NCI-H1436 treated with DMSO at 0.1 percent for 48 hours (cell line): ENCODE measurements at regions not wholly inside any gene's neighbourhood (a gene's known extent, or its start where the extent isn't known, plus 50 kb on each side); places are given as distances from the start of the nearest gene placed in this dataset.

Experiments used
- DNase-seq: peaks from one replicate; lab custom pipeline; 2025; lab: John Stamatoyannopoulos, UW

DNA sequence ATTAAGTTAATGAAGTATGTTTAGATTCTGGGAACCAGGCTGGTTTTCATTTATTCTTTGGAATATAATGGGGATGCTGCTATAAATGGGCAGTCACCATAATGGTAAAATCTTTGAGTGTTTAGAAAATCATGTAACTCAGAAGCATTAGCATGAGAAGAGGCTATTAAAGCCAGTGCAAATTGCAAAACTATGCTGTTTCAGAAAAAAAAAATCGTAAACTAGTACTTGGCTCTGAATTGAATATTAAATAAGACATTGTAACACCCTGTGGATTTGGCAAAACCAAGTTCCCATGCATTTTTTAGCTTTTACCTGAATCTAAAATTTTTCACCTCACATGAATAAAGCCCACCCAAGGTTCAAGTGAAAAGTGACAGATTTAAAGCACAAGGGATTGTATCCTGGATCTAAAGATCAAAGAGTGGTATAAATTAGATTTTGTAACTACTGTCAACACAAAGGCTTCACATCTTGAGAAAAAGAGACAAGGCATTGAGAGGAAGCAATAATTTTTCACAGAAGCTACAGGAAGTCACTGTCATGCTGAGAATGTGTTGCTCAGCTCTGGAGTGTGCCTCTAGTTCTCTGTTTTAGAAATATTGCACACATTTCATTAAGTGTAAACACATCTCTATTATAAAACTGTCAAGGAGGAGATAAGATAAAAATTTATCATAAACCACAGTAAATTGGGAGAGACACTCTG is 142.2 kb downstream of the ABCA8 start:
- no peak for DNase-seq

DNA sequence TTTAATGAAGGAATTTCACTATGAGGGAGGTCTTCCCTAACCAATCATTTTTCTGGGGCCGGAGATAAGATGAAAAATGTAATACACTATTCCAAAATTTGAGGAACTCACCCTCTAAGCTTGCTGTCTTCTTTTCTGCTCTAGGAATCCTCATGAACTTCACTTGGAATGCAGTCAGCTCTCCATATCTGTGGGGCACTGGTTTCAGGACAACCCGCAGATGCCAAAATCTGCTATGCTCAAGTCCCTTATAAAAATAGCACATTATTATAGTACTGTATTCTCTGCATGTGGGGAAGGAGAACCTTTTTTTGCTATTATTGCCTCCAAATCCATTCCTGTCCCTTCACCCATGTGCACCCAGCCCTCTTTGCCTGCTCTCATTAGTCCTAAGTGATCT is 146.0 kb downstream of the ABCA8 start:
- no peak for DNase-seq

DNA sequence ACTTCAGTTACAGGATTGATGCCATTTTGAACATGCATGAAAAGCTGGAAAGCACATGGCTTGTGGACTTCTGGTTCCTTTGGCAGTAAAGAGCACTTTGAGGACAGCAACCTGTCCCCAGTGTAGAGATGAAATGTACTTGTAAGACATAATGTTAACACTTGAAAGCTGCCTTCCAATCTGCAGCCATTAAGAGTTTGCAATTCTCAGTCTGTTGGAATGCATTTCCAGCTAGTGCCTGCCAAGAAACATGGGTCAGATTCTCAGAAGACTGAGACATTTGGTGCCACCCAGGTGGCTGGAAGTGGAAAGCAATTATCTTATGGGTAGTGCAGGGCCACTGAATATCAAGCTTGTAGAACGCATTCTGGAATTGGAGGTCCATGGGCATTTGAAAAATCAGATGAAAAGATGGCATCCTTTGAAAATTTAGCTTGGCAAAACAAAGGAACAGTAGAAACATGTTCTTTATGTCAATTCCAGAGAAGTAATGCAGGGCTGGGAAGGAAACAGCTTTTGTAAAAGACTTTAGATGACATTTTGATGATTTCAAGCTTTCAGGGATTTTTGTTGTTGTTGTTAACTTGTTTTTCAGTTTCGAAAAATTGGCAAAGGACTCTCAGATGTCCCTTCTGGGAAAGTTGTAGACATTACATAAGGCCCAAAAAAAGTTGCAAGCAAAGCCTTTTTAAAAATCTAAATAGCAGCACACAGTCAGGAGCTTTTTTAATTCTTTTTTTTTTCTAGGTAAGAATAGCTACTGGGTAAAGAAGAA is 147.0 kb downstream of the ABCA8 start:
- no peak for DNase-seq

DNA sequence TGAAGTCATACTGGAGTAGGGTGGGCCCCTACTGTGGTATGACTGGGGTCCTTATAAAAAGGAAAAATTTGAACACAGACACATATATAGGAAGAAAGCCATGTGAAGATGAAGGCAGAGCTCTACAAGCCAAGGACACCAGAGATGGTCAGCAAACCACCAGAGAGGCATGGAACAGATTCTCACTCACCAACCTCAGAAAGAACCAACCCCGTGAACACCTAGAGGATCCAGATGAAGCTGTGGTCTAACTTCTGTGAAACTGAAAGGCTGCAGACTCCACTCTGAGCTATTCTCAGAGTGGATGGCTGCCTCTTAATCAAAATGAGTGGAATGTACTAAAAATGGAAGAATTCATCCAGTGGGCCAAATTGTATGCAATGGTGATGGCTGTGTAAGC is 149.6 kb downstream of the ABCA8 start:
- no peak for DNase-seq

DNA sequence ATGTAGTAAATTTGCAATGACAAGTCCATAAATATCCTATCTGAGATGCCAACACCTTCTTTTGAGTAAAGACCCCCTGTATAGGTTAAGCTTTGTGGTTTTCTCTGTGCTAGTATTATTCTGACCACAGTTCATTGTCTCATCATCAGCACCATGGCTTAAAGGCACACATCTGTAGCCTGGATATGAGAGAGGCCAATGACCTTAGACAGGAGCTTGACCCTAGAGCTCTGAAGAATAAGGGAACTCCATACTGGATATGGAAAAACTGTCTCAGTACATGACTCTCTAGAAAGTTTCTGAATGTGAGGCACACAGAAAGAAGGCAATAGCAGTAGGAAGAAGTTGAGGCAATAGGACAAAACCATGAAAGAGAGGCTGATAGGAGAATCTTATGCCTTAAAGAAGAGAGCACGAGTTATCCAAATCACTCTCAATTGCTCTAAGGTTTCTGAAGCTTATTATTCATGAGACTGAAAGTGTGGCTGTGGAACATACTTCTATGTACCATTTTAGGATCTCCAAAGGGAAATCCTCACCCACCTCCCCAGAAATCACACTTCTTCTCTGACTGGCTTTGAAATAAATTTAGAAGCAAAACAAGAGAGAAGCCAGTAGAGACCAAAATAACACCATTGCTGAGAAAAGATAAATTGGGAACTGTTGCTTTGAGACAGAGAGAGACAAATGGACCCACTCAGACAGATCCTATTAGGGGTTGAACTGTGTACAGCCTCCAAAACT is 150.2 kb downstream of the ABCA8 start:
- no peak for DNase-seq

DNA sequence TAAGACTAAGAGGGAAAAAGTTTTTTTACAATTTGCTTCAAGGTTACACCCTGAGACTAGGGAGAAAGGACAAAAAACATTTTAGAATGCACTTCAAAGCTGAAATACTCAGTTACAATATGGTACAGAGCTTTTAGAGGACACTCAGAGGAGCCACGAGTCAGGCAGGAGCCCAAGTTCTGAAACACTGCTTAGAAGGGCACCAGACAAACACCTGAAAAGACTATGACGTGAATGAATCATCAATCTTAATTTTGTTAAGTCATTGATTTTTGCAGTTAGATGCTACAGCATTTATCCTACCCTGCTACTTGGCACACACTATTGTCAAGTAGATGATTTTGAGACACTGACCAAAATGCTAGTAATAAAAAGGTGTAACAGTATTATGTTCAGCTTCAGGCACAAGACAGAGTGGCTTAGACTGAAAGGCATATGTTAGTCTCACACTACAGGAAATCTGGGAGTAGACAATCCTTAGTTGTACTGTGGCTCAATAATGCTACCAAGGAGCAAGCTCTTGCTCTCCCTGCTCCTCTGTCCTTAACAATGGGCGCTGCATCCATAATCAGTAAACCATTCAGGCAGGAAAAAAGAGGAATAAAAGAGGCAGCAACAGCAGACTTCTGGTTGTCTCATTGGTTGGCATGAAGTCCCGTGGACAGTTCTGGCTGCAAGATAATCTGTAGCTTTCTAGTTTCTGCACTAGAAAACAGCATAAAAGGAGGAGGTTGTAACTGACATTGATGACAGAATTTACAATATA is 151.8 kb downstream of the ABCA8 start:
- no peak for DNase-seq

DNA sequence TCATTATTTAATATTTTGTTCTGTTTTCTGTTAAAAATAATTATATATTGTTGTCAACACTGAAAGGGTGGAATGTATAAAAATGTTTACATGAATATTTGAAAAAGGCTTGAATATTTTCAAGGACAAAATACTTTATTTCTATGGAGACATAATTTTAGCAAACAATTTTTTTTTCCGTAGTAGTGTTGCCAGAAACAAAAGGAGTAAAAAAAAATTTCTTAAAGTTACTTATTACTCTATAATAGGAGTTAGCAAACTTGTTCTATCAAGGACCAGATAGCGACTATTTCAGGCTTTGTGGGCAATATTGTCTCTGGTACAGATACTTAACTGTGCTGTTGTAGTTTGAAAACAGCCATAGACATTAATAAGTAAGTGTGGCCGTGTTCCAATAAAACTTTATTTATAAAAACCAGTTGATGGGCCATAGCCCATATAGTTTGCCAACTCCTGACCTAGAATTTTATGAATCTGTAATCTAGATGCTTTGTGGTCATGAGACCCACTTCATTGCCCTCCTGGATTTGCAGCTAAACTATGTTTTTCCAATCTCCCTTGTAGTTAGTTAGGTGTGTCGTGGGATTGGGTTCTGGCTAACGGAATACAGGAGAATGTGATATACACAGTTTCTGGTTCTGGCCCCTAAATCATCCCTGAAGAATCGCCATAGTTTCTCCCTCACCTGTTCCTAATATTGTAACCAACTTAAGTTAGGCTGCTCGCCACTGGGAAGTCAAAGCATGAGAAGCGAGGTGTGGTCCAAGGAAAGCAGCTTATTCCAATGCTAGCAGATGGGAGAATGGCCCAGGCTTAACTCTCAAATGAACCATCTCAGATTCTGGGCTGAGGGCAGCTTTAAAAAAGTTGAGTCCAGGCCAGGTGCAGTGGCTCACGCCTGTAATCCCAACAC is 153.6 kb downstream of the ABCA8 start:
- no peak for DNase-seq

DNA sequence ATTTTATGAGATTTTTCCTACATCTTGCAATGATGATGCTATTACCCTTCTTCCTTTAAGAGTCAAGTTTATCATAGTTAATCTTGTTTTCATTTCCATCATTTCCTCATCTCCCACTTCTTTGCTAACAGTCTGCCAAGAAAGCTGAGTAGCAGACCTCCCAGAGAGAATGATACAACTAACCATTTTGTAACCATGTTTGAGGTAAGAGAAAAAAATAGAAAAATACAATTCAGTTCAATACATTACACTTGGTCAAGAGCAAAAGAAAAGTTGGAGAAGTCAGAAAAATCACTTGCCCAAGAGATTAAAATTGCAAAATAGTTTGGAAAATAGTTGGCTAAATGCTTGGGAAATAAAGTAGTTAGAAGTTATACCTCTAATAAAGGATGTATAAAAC is 154.4 kb downstream of the ABCA8 start:
- no peak for DNase-seq

DNA sequence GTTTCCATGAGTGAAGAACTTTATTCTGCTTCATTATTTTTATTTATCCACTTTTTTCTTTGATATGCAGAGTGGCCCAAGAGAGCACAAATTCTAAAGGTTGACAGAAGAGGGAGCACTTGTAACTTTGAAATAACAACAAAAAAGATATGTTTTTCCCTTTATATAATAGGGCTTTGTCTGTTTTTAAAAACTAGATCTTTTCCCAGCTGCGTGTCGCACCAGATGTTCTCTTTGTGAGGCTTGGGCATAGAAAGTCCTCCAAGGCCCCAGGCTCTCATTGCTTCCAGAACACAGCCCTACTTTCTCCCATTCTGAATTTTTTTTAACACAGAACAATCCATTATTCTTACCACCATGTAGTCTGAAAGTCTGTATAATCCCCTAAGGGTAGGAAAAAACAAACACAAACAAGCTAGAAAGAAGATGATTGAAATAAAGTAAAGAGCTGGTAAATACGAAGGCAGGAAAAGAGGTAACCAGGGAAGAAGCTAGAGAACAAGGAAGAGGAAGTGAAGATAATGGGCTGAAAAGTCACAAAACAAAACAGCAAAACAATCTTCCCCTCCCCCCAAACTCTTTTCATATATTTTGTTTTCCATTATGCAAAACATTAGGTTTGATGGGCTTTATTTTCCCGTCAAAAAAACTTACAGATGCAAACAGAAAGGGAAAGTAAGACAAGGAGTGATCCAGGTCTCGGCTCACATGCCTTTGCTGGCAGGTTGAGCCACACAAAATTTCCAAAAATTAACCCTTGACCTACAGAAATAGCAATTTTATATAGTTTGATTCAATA is 160.4 kb downstream of the ABCA8 start:
- DNase-seq, result no peak

DNA sequence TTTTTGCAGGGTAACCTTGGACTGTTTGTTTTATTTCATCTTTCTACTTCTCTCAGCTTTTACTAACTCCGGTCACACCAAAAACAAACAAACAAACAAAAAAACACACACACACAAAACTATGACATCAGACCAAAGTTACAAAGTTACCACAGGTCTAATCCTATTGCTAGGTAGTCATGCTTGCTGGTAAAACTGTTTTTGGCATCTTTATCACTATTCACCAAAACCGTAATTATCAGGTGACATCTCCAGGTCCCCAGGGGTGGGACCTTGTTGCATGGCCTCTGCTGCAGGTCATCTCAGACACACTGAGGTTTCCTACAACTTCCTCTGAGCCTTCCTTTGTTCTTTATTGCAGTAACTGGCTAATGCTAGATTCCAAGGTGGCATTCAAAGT is 162.3 kb downstream of the ABCA8 start:
- DNase-seq, result no peak

DNA sequence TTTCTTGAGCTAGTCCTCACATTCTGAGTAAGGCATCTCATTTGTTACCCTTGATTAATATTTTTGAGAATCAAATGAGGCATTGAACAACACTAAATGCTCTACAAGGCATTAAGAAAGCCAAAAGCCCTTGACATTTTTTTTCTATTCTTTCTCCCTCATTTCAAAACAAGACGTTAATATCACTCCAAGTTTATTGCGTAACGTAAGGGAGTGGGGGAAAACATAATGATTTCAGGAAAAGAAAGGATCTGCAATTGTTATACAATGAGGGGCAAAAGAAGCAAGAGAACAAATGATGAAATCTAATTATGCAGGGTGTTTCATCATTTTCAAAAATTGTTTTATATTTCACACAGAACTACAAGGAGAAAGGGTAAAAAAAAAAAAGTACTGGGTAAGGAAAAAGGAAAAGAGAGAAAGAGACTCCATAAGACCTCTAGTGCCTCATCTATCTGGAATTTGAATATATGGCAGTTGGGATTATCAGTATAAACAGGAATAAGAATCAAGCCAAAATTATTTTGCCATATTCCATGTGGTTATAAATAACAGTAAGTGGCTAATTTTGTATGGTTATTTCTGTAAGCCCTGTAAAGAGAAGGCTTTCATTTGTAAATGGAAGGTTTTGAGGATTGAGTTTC is 163.0 kb downstream of the ABCA8 start:
- DNase-seq, result no peak

DNA sequence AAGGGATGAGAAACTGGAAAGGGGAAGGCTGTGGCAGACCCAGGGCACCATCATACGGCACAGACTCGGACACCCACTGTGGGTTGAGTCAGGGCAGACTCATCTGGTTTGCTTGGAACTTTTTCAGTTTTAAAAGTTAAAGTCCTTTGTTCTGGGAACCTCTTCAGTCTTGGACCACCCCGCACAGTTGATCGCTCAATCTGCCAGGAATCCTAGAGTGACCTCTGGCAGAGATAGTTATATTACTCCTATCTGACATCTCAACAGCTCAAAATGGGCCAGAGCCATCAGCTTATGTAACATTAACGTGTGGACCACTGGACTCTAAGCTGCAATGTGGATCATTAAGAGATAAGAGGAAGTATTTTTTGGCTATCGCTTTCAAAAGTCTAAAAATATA is 164.3 kb downstream of the ABCA8 start:
- no peak for DNase-seq

DNA sequence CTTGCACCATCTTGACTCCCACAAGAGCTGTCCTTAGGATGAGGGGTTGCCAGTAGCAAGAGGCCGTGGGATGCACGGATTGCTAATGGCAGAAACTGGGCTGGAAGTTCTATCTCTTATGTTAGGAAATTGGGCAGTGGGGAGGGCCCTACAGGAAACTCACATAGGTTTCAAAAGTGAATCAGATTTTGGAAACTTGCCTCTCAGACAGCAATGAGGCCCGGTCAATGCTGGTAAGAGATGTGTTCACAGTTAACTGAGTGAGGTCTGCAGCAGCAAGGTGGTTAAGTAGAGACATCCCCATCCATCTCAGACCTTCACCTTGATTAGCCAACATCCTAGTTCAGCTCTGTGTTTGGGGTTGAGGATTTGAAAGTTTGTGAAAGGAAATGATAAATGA is 164.7 kb downstream of the ABCA8 start:
- no peak for DNase-seq

DNA sequence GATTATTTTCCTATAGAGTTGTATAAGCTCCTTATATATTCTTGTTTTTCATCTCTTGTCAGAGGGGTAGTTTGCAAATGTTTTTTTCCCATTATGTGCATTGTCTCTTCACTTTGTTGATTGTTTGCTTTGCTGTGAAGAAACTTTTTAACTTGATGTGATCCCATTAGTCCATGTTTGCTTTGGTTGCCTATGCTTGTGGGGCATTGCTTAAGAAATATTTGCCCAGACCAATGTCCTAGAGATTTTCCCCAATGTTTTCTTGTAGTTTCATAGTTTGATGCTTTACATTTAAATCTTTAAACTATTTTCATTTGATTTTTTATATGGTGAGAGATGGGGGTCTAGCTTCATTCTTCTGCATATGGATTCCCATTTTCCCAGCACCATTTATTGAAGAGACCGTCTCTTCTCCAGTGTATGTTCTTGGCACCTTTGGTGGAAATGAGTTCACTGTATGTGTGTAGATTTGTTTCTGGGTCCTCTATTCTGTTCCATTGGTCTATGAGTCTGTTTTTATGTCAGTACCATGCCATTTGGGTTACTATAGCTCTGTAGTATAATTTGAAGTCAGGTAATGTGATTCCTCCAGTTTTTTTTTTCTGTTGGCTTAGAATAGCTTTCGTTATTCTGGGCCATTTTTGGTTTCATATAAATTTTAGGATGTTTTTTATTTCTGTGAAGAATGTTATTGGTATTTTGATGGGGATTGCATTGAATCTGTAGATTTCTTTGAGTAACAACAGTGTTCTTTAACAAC is 165.8 kb downstream of the ABCA8 start:
- DNase-seq, result no peak

DNA sequence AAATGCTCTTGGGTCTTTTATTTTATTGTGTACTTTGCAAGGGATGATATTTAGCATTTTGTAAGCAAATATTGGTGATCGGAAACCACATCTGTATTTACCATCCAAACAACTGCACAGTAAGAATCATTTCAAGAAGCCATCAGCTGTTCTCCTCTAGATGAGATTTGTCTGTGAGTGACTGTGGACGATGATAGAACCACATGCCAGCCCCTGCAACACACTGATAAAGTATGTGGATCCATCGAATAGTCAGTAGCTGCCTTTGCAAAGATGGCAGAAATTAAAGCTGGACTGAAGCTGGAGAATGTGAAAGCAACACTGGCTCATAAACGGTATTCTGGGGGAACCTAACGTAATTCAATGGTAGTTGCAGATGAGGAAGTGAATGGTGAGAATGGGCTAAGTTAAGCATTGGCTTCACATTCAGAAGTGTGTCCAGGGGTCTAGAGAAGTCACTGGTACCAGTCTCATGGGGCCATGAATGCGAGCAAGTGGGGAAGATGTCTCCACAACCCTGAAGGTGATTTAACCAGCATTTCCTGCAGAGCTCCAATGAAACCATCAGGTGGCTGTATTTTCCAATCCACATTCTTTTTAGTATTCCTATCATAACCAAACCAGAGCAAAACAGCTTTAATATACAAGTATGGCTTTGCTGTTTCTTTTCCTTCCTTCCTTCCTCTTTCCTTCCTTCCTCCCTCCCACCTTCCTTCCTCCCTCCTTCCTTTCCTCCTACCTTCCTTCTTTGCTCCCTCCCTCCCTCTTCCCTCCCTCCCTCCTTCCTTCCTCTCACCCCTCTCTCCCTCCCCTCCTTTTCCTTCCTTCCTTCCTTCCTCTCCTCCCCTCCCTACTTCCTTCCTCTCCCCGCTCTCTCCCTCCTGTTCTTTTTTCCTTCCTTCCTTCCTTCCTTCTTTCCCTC is 169.4 kb downstream of the ABCA8 start:
- DNase-seq, result no peak

DNA sequence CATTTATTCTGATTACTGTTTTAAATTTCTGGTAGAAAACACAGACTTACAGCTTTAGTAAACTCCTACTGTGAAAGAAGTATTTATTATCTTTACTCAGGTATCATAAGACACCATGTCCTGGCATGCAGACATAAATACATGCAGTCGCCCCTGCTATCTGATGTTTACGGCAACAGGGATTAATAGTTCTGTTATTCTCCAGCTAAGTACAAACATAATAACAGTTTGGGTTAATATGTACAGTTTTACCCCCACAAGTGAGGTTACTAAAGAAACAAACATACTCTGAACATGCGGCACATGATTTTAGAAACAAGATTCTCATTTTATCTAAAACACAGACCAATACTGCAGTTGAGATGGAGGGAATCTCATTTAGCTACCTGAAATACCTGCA is 170.8 kb downstream of the ABCA8 start:
- no peak for DNase-seq

DNA sequence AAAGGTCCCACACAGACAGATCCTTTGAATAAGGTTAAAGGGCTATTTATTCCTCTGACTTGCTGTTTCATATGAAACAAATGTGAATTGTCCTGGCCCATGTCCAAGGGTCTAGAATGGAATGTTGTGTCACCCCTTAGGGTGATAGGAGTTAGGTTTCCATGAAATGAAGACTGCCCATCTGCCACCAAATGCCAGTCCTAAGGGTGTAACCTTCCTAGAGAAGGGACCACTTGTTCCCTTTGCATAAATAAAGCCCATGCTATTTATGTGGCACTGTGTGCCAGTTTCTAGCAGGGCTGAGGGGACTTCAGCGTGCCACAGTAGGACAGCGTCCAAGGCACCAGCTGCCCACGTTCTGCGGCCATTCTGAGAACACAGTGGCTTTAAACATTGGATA is 171.3 kb downstream of the ABCA8 start:
- DNase-seq, result no peak

DNA sequence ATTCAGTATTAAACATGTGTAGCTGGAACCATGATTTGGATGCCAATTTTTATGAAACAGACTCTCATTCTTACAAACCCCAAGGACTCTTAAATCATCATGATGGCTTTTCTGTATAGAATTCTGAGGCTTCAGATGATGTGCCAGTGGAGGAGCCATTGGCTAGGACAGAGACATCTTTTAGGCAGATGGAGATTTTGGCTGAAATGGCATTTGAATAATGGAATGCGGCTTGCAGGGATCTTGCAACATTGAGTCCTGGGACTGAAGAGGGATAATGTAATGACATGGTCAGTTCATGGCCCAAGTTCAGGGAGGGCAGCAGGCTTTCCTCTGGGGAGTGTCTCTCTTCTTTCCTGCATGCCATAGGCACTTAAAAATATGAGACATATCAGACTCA is 172.4 kb downstream of the ABCA8 start:
- no peak for DNase-seq
